OCI-LY3 (cell line): ENCODE measurements at regions not wholly inside any gene's neighbourhood (a gene's known extent, or its start where the extent isn't known, plus 50 kb on each side); places are given as distances from the start of the nearest gene placed in this dataset.

ENCODE experiments used
- EZH2phosphoT487 ChIP-seq: fragments of 200-600 bp; shearing (Covaris generic); IDR thresholded peaks from 2 replicates; pipeline ENCODE4 v1.6.1; 2018; ENCODE audit warnings: antibody characterized with exemption, mixed run types, low read depth
- TF ChIP-seq, protein P1 (sequence below): fragments of 200-600, 300-600 bp; sonication (generic); IDR thresholded peaks from 2 replicates; pipeline ENCODE4 v1.5.1; 2014; ENCODE audit warnings: antibody characterized with exemption, low read length, low read depth

DNA sequence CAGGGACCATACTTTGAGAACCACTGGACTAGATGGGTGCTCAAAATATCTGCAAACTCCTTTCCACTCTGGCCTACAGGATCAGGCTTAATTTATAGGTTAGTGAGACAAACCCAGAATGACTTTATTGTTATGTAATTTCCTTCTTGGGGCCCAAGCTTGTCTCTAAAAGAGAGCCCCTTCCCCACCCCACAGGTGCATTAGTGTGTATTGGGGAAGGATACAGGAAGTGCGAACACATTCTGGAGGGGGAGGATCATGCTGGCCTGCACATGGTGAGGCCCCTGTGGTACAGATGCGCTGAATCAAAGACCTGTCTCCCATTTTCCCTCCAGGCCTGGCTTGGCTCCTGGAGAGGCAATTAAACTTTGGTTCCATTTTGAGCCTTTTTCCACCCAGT is 273.0 kb upstream of the LRTM1 start:
- TF ChIP-seq, protein P1, sequence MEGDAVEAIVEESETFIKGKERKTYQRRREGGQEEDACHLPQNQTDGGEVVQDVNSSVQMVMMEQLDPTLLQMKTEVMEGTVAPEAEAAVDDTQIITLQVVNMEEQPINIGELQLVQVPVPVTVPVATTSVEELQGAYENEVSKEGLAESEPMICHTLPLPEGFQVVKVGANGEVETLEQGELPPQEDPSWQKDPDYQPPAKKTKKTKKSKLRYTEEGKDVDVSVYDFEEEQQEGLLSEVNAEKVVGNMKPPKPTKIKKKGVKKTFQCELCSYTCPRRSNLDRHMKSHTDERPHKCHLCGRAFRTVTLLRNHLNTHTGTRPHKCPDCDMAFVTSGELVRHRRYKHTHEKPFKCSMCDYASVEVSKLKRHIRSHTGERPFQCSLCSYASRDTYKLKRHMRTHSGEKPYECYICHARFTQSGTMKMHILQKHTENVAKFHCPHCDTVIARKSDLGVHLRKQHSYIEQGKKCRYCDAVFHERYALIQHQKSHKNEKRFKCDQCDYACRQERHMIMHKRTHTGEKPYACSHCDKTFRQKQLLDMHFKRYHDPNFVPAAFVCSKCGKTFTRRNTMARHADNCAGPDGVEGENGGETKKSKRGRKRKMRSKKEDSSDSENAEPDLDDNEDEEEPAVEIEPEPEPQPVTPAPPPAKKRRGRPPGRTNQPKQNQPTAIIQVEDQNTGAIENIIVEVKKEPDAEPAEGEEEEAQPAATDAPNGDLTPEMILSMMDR = no peak
- no peak for TF ChIP-seq EZH2phosphoT487
